ENCODE measurements at regions not wholly inside any gene's neighbourhood (a gene's known extent, or its start where the extent isn't known, plus 50 kb on each side); places are given as distances from the start of the nearest gene placed in this dataset.

GRCh38 chr10:80755893-80756292, 218.2 kb downstream of the SH2D4B start:
- Histone ChIP-seq H3K27ac (no peak overlapping the region), H3K4me3 (no peak overlapping the region), H3K36me3 (no peaks in the 10 kb centered on the region), H3K27me3 (no peaks in the 10 kb centered on the region), H3K4me1 (no peaks in the 10 kb centered on the region), H3K9me3 (no peaks in the 10 kb centered on the region)
- WGBS, 2 donors: 70 to 88% methylated on average over 2 of the region's 2 CpGs
- TF ChIP-seq POLR2A (IDR thresholded peaks at IDR 0.05) (no peak), EP300 (IDR thresholded peaks at IDR 0.05) (no peak), CTCF (IDR thresholded peaks at IDR 0.05) (no peak)
- no peak for DNase-seq (ENCODE audit: low spot score in 2 of 2)

GRCh38 chr10:80759693-80760092, 222.0 kb downstream of the SH2D4B start:
- Histone ChIP-seq H3K9me3 (no peaks in the 10 kb centered on the region), H3K27ac (no peak overlapping the region), H3K27me3 (no peaks in the 10 kb centered on the region), H3K36me3 (no peaks in the 10 kb centered on the region), H3K4me3 (no peak overlapping the region), H3K4me1 (no peaks in the 10 kb centered on the region)
- TF ChIP-seq POLR2A (IDR thresholded peaks at IDR 0.05) (no peak), CTCF (IDR thresholded peaks at IDR 0.05) (no peak), EP300 (IDR thresholded peaks at IDR 0.05) (no peak)
- DNase-seq (ENCODE audit: low spot score in 2 of 2): no peak
- 88 to 93% methylated on average over 5 of the region's 5 CpGs for WGBS, 2 donors

DNA sequence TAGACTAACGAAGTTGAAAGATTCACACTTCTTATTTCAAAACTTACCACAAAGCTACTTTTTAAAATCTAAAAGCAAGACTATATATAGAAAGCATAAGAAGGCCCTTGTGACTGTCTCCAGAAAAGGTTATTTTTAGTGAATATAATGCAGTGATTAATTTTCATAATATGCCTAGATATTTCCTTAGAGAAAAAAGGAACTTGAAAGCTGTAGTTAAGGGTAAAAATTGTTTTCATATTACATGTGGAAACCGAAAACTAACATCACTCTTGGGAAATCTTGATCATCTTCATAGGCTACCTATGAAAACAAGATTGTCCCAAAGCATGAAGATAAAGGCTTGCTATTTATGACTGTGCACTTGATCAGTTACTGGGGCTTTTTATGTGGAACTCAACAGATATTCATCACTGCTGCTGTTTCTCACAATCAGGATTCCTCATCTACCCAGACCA, 223.2 kb downstream of the SH2D4B start:
- 44% methylated on average over 2 of the region's 2 CpGs for WGBS, 2 donors
- Histone ChIP-seq H3K4me1 (no peaks in the 10 kb centered on the region), H3K27me3 (no peaks in the 10 kb centered on the region), H3K4me3 (no peak overlapping the region), H3K9me3 (peaks cover 0 to 3% (median 0%) of the 10 kb centered on the region in 4 donors), H3K36me3 (no peaks in the 10 kb centered on the region), H3K27ac (no peak overlapping the region)
- TF ChIP-seq POLR2A (IDR thresholded peaks at IDR 0.05) (no peak), CTCF (IDR thresholded peaks at IDR 0.05) (no peak), EP300 (IDR thresholded peaks at IDR 0.05) (no peak)
- no peak for DNase-seq (ENCODE audit: low spot score in 2 of 2)

GRCh38 chr10:80767963-80768362, 230.3 kb downstream of the SH2D4B start:
- no peaks in the 10 kb centered on the region for H3K36me3 ChIP-seq
- peaks cover 0 to 3% (median 0%) of the 10 kb centered on the region in 4 donors for H3K9me3 ChIP-seq
- no peak overlapping the region for H3K27ac ChIP-seq
- no peaks in the 10 kb centered on the region for H3K4me1 ChIP-seq
- DNase-seq (ENCODE audit: low spot score in 2 of 2): no peak
- no peaks in the 10 kb centered on the region for H3K27me3 ChIP-seq
- WGBS, 2 donors: 16 to 25% methylated on average over 1 of the region's 1 CpG
- TF ChIP-seq POLR2A (IDR thresholded peaks at IDR 0.05) (no peak), CTCF (IDR thresholded peaks at IDR 0.05) (no peak), EP300 (IDR thresholded peaks at IDR 0.05) (no peak)
- no peak overlapping the region for H3K4me3 ChIP-seq

GRCh38 chr10:80769700-80770160, 232.0 kb downstream of the SH2D4B start:
- peaks cover 0 to 3% (median 0%) of the 10 kb centered on the region in 4 donors for H3K9me3 ChIP-seq
- no peaks in the 10 kb centered on the region for H3K36me3 ChIP-seq
- no peak for DNase-seq (ENCODE audit: low spot score in 2 of 2)
- no peaks in the 10 kb centered on the region for H3K27me3 ChIP-seq
- TF ChIP-seq EP300 (IDR thresholded peaks at IDR 0.05) (no peak), POLR2A (IDR thresholded peaks at IDR 0.05) (no peak), CTCF (IDR thresholded peaks at IDR 0.05) (no peak)
- no peak overlapping the region for H3K27ac ChIP-seq
- 26 to 51% methylated on average over 2 of the region's 2 CpGs for WGBS, 2 donors
- H3K4me1 ChIP-seq: no peaks in the 10 kb centered on the region
- no peak overlapping the region for H3K4me3 ChIP-seq

Measured in tibial nerve (tissue), 4 donors.